ENCODE measurements at regions not wholly inside any gene's neighbourhood (a gene's known extent, or its start where the extent isn't known, plus 50 kb on each side); places are given as distances from the start of the nearest gene placed in this dataset.

- TF ChIP-seq TEAD1 (CRISPR knock-in tag; IDR thresholded peaks at IDR 0.05), result no peak
- no peak for TF ChIP-seq ZNF263 (CRISPR knock-in tag; IDR thresholded peaks at IDR 0.05; ENCODE audit: low read depth)
- TF ChIP-seq ZNF138 (CRISPR knock-in tag; conservative IDR thresholded peaks at IDR 0.05), result no peak
- TF ChIP-seq TCF7 (CRISPR knock-in tag; IDR thresholded peaks at IDR 0.05; ENCODE audit: low read depth), result no peak
- TF ChIP-seq CTCF (IDR thresholded peaks at IDR 0.05), result no peak
- no peak for TF ChIP-seq ZNF423 (CRISPR knock-in tag; IDR thresholded peaks at IDR 0.05)
- no peak for TF ChIP-seq FOXJ3 (CRISPR knock-in tag; IDR thresholded peaks at IDR 0.05; ENCODE audit: borderline replicate concordance)
Measured at GRCh38 chr1:93756657-93757056, 75.0 kb upstream of the BCAR3 start.

Data from WTC11 (cell line).